PC-9 (cell line): ENCODE measurements at regions not wholly inside any gene's neighbourhood (a gene's known extent, or its start where the extent isn't known, plus 50 kb on each side); places are given as distances from the start of the nearest gene placed in this dataset.
A peak's percentile ranks its signal among the peaks of the same experiment; 100 is the strongest.

Experiments
- BruUV-seq: library from RNA; stranded (reverse); fragments of 400-500 nt; replicated peaks from 2 replicates; lab custom pipeline; 2021; lab: Mats Ljungman, UMichigan
- CTCF ChIA-PET: fragments of 300-600 bp; sonication (Branson Sonifier 250); formaldehyde crosslinking; loops from one replicate; lab custom pipeline; 2022; ENCODE audit warnings: antibody characterized with exemption; lab: Charles Lee
- POLR2A ChIA-PET: fragments of 300-600 bp; sonication (Branson Sonifier 250); formaldehyde crosslinking; loops from one replicate; lab custom pipeline; 2022; ENCODE audit warnings: antibody characterized with exemption; ENCODE audit not compliant: unreplicated experiment; lab: Charles Lee
- DNase-seq, 2 experiments: peaks; one replicate each; pipeline versions ENCODE4 v3.0.0 to v3.0.0-alpha.2; 2015 to 2022; ENCODE audit warnings: mixed read lengths in 1 of 2
- H2AFZ ChIP-seq: fragments of 200-600 bp; sonication (generic); 2 replicates; pipeline ENCODE4 v1.8.1; 2017; ENCODE audit warnings: antibody characterized with exemption
- H3F3A ChIP-seq: fragments of 200-600 bp; sonication (generic); 2 replicates; pipeline ENCODE4 v1.8.1; 2017; ENCODE audit warnings: antibody characterized with exemption, mild to moderate bottlenecking, low read depth; ENCODE audit not compliant: insufficient read depth
- H3K27ac ChIP-seq: fragments of 200-600 bp; sonication (generic); 2 replicates; pipeline ENCODE4 v1.6.1; 2016; ENCODE audit warnings: mixed run types
- H3K27me3 ChIP-seq: fragments of 200-600 bp; sonication (generic); 2 replicates; pipeline ENCODE4 v1.6.1; 2016; ENCODE audit warnings: low read depth, mixed run types; ENCODE audit not compliant: insufficient read depth
- H3K36me3 ChIP-seq: fragments of 200-600 bp; sonication (generic); 2 replicates; pipeline ENCODE4 v1.6.1; 2016; ENCODE audit warnings: low read depth, mixed run types
- H3K4me1 ChIP-seq: fragments of 200-600 bp; sonication (generic); replicated peaks from 2 replicates; pipeline ENCODE4 v1.6.1; 2016; ENCODE audit warnings: mixed run types; ENCODE audit not compliant: insufficient read depth
- H3K4me2 ChIP-seq: fragments of 200-600 bp; sonication (generic); 2 replicates; pipeline ENCODE4 v1.6.1; 2017; ENCODE audit warnings: mixed run types
- H3K4me3 ChIP-seq: fragments of 200-600 bp; sonication (generic); 2 replicates; pipeline ENCODE4 v1.6.1; 2016; ENCODE audit warnings: mixed run types
- H3K79me2 ChIP-seq: fragments of 200-600 bp; sonication (generic); 2 replicates; pipeline ENCODE4 v1.6.1; 2017; ENCODE audit warnings: low read depth, mixed run types
- H3K9me2 ChIP-seq: fragments of 200-600 bp; sonication (generic); 2 replicates; pipeline ENCODE4 v1.8.1; 2017; ENCODE audit warnings: mild to moderate bottlenecking; ENCODE audit not compliant: insufficient read depth
- H3K9me3 ChIP-seq: fragments of 200-600 bp; sonication (generic); 2 replicates; pipeline ENCODE4 v1.8.1; 2016; ENCODE audit warnings: low read depth; ENCODE audit not compliant: insufficient read depth
- H4K20me1 ChIP-seq: fragments of 200-600 bp; sonication (generic); 2 replicates; pipeline ENCODE4 v1.8.1; 2017; ENCODE audit not compliant: insufficient read depth
- EZH2 ChIP-seq: fragments of 200-600 bp; sonication (generic); IDR thresholded peaks from 2 replicates; pipeline ENCODE4 v1.8.0; 2017; ENCODE audit warnings: antibody characterized with exemption, low read depth
- intact Hi-C: fragments of 100-400 bp; cut with micrococcal nuclease; formaldehyde crosslinking; loops from one replicate; pipeline ENCODE4 v1.10.0; 2022; ENCODE audit not compliant: unreplicated experiment
- TF ChIP-seq, protein P1 (sequence below): fragments of 200-600 bp; sonication (generic); conservative IDR thresholded peaks from 2 replicates; pipeline ENCODE4 v1.6.1; 2017; ENCODE audit warnings: mixed run types, antibody characterized with exemption, mild to moderate bottlenecking, moderate library complexity

DNA sequence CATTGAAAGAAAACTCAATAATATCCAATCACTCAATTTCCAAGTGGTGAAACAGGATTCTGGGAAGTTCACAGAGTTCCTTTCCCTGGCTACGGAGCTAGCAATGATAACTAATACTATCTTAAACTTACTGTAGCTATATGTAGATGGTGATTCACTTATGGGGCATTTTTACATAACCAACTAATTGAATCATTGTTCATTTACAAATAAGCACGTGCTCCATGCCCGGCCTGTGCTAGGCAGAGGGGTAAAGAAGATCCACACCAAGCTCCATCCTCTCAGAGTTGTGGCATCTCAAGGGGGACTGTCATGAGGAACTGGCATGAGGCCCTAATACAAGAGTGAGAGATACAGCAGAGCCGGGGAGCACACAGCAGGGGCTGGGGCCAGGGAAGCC, 176.3 kb downstream of the ANKRD30B start:
- no peaks in the 10 kb centered on the region for H3K9me2 ChIP-seq
- no peak overlapping the region for H2AFZ ChIP-seq
- H3K4me2 ChIP-seq: no peak overlapping the region
- H3K27me3 ChIP-seq: no peaks in the 10 kb centered on the region
- no peak overlapping the region for H3K27ac ChIP-seq
- no peaks in the 10 kb centered on the region for H3K79me2 ChIP-seq
- no peaks in the 10 kb centered on the region for H3K9me3 ChIP-seq
- no peak for DNase-seq
- no peaks in the 10 kb centered on the region for H3K36me3 ChIP-seq
- ChIA-PET POLR2A (no interaction called here), CTCF (no interaction called here)
- no TSS peak for BruUV-seq
- no peak overlapping the region for H3K4me3 ChIP-seq
- intact Hi-C loops: loop anchor here (10.0 kb wide), 1 partner anchor 51 kb away; no protein-coding TSS in a partner anchor
- TF ChIP-seq, protein P1, sequence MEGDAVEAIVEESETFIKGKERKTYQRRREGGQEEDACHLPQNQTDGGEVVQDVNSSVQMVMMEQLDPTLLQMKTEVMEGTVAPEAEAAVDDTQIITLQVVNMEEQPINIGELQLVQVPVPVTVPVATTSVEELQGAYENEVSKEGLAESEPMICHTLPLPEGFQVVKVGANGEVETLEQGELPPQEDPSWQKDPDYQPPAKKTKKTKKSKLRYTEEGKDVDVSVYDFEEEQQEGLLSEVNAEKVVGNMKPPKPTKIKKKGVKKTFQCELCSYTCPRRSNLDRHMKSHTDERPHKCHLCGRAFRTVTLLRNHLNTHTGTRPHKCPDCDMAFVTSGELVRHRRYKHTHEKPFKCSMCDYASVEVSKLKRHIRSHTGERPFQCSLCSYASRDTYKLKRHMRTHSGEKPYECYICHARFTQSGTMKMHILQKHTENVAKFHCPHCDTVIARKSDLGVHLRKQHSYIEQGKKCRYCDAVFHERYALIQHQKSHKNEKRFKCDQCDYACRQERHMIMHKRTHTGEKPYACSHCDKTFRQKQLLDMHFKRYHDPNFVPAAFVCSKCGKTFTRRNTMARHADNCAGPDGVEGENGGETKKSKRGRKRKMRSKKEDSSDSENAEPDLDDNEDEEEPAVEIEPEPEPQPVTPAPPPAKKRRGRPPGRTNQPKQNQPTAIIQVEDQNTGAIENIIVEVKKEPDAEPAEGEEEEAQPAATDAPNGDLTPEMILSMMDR: no peak
- no peak for TF ChIP-seq EZH2
- H3K4me1 ChIP-seq: peaks cover 14% of the 10 kb centered on the region; the same call in 1 of the 2 replicates
- no peaks in the 10 kb centered on the region; the same call in 1 of the 2 replicates for H3F3A ChIP-seq
- no peaks in the 10 kb centered on the region for H4K20me1 ChIP-seq

DNA sequence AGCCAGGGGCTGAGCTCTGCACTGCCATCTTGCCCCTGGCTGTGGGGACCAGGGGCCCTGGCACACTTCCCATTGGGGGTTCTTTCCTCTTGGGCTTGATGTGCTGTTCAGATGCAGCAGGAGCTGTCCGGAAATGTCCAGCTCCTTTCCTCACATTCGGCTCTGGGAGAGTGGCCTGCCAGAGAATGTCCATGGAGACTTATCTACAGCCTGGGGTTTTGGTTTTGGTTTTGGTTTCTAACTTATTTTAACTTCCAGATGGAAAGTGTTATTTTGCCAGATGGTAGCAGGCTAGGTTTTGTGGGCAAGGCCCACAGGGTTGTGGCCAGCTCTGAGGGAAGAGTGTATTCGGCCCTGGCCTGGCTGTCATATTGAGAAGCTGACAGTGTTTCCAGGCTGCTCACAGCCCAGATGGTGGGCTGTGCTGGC, 177.3 kb downstream of the ANKRD30B start:
- no peaks in the 10 kb centered on the region for H3K27me3 ChIP-seq
- CTCF ChIA-PET: no interaction called here
- intact Hi-C loops: loop anchor here (10.0 kb wide), 1 partner anchor 50 kb away; no protein-coding TSS in a partner anchor
- no peaks in the 10 kb centered on the region for H3K9me2 ChIP-seq
- no peaks in the 10 kb centered on the region for H3K36me3 ChIP-seq
- H3K4me1 ChIP-seq: peaks cover 14% of the 10 kb centered on the region; the same call in 1 of the 2 replicates
- no peak overlapping the region for H3K27ac ChIP-seq
- H3K79me2 ChIP-seq: no peaks in the 10 kb centered on the region
- H4K20me1 ChIP-seq: no peaks in the 10 kb centered on the region
- no peaks in the 10 kb centered on the region for H3K9me3 ChIP-seq
- no peak overlapping the region for H2AFZ ChIP-seq
- POLR2A ChIA-PET: no interaction called here
- no peak overlapping the region for H3K4me3 ChIP-seq
- H3K4me2 ChIP-seq: no peak overlapping the region
- BruUV-seq: no TSS peak
- no peaks in the 10 kb centered on the region; the same call in 1 of the 2 replicates for H3F3A ChIP-seq
- DNase-seq: no peak
- TF ChIP-seq, protein P1: no peak
- TF ChIP-seq EZH2: no peak

DNA sequence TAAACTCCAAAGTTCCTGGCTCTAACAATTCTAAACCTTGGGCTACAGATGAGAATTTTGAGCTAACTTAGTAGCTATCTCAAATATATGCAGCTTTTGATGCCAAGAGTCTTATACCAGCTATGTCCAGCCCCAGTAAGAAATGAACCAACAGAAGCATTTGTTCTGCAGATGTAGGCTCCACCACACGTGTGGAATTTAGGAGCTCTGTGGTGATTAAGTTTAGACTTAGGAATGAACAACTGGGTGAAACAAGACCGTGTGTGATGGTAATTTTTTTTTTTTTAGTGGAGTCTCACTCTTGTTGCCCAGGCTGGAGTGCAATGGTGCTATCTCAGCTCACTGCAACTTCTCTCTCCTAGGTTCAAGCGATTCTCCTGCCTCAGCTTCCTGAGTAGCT, 179.7 kb downstream of the ANKRD30B start:
- no peak for DNase-seq
- Histone ChIP-seq H3K4me1 (peaks cover 14% of the 10 kb centered on the region; the same call in 1 of the 2 replicates), H3K36me3 (no peaks in the 10 kb centered on the region), H3K4me3 (no peak overlapping the region), H3K9me2 (no peaks in the 10 kb centered on the region), H2AFZ (no peak overlapping the region), H4K20me1 (no peaks in the 10 kb centered on the region), H3K27ac (no peak overlapping the region), H3K79me2 (no peaks in the 10 kb centered on the region), H3K27me3 (no peaks in the 10 kb centered on the region), H3F3A (no peaks in the 10 kb centered on the region; the same call in 1 of the 2 replicates), H3K9me3 (no peaks in the 10 kb centered on the region), H3K4me2 (0 out of 2 replicates have a peak overlapping the region, but pooled peaks have one; percentile 44)
- CTCF ChIA-PET: no interaction called here
- intact Hi-C loops: loop anchor here (10.0 kb wide), 1 partner anchor 47 kb away; no protein-coding TSS in a partner anchor
- BruUV-seq: no TSS peak
- no peak for TF ChIP-seq EZH2
- TF ChIP-seq, protein P1: no peak
- POLR2A ChIA-PET: no interaction called here
